ENCODE measurements at regions not wholly inside any gene's neighbourhood (a gene's known extent, or its start where the extent isn't known, plus 50 kb on each side); places are given as distances from the start of the nearest gene placed in this dataset.
"Not testable (repeated sequence)": the region's sequence is repeated elsewhere in the genome, so short reads cannot be mapped to it uniquely, and the experiment has no call there.

GRCh38 chr2:105540642-105541041 lies 141.8 kb upstream of the FHL2 start:
- DNase-seq (ENCODE audit: extremely low read depth, low read depth, low spot score) = no peak

GRCh38 chr2:105539331-105539730 lies 140.5 kb upstream of the FHL2 start:
- no peak for DNase-seq (ENCODE audit: extremely low read depth, low read depth, low spot score)

GRCh38 chr2:105538840-105539239 lies 140.0 kb upstream of the FHL2 start:
- DNase-seq (ENCODE audit: extremely low read depth, low read depth, low spot score) = no peak

GRCh38 chr2:105537920-105538319 lies 139.1 kb upstream of the FHL2 start:
- DNase-seq (ENCODE audit: extremely low read depth, low read depth, low spot score) = no peak

- DNase-seq (ENCODE audit: extremely low read depth, low read depth, low spot score) = no peak
These were observed 138.6 kb upstream of the FHL2 start for GRCh38 chr2:105537466-105537865.

- DNase-seq (ENCODE audit: extremely low read depth, low read depth, low spot score) = no peak
These were observed 137.3 kb upstream of the FHL2 start for GRCh38 chr2:105536175-105536574.

GRCh38 chr2:105529258-105529657 lies 130.4 kb upstream of the FHL2 start:
- DNase-seq (ENCODE audit: extremely low read depth, low read depth, low spot score) = not testable (repeated sequence)

- DNase-seq (ENCODE audit: extremely low read depth, low read depth, low spot score) = no peak
These were observed 127.4 kb upstream of the FHL2 start for GRCh38 chr2:105526000-105526925.

- DNase-seq (ENCODE audit: extremely low read depth, low read depth, low spot score) = no peak
These were observed 126.3 kb upstream of the FHL2 start for GRCh38 chr2:105525201-105525600.

GRCh38 chr2:105522645-105523044 lies 123.8 kb upstream of the FHL2 start:
- no peak for DNase-seq (ENCODE audit: extremely low read depth, low read depth, low spot score)

- no peak for DNase-seq (ENCODE audit: extremely low read depth, low read depth, low spot score)
These were observed 122.8 kb upstream of the FHL2 start for GRCh38 chr2:105521616-105522015.

GRCh38 chr2:105521176-105521575 lies 122.3 kb upstream of the FHL2 start:
- DNase-seq (ENCODE audit: extremely low read depth, low read depth, low spot score) = no peak

- DNase-seq (ENCODE audit: extremely low read depth, low read depth, low spot score) = no peak
These were observed 120.7 kb upstream of the FHL2 start for GRCh38 chr2:105519516-105519915.

GRCh38 chr2:105518897-105519296 lies 120.0 kb upstream of the FHL2 start:
- no peak for DNase-seq (ENCODE audit: extremely low read depth, low read depth, low spot score)

- no peak for DNase-seq (ENCODE audit: extremely low read depth, low read depth, low spot score)
These were observed 119.2 kb upstream of the FHL2 start for GRCh38 chr2:105517814-105518705.

- no peak for DNase-seq (ENCODE audit: extremely low read depth, low read depth, low spot score)
These were observed 116.9 kb upstream of the FHL2 start for GRCh38 chr2:105515581-105516415.

GRCh38 chr2:105514576-105514975 lies 115.7 kb upstream of the FHL2 start:
- no peak for DNase-seq (ENCODE audit: extremely low read depth, low read depth, low spot score)

GRCh38 chr2:105510761-105511528 lies 112.1 kb upstream of the FHL2 start:
- no peak for DNase-seq (ENCODE audit: extremely low read depth, low read depth, low spot score)

- no peak for DNase-seq (ENCODE audit: extremely low read depth, low read depth, low spot score)
These were observed 110.6 kb upstream of the FHL2 start for GRCh38 chr2:105509269-105510086.
